ENCODE measurements at regions not wholly inside any gene's neighbourhood (a gene's known extent, or its start where the extent isn't known, plus 50 kb on each side); places are given as distances from the start of the nearest gene placed in this dataset.
A peak's percentile ranks its signal among the peaks of the same experiment; 100 is the strongest.

- TF ChIP-seq CTCF (IDR thresholded peaks at IDR 0.05) (peak; percentile 70), ZFX (IDR thresholded peaks at IDR 0.05; ENCODE audit: borderline replicate concordance) (no peak)
These were observed 689.7 kb downstream of the TBC1D22A start for GRCh38 chr22:47452184-47452583.
